GM23338 (cell line): ENCODE measurements at regions not wholly inside any gene's neighbourhood (a gene's known extent, or its start where the extent isn't known, plus 50 kb on each side); places are given as distances from the start of the nearest gene placed in this dataset.

Experiments used
- ATAC-seq: fragments of 200-7000 bp; cut with Tn5 transposase; 3 replicates; pipeline ENCODE4 v1.9.1; 2020
- DNase-seq: peaks from one replicate; pipeline ENCODE4 v3.0.0-alpha.2; 2015; ENCODE audit warnings: low spot score
- H2AFZ ChIP-seq: fragments of 200-600 bp; sonication (generic); 2 replicates; pipeline ENCODE4 v1.8.0; 2016; ENCODE audit warnings: antibody characterized with exemption, mild to moderate bottlenecking, moderate library complexity
- H3F3A ChIP-seq: fragments of 200-600 bp; sonication (generic); replicated peaks from 2 replicates; pipeline ENCODE4 v1.8.0; 2017; ENCODE audit warnings: antibody characterized with exemption, mixed run types, low read depth
- H3K27ac ChIP-seq: fragments of 200-600 bp; sonication (generic); 2 replicates; pipeline ENCODE4 v1.6.1; 2016; ENCODE audit warnings: low read depth
- H3K27me3 ChIP-seq: fragments of 200-600 bp; sonication (generic); 2 replicates; pipeline ENCODE4 v1.8.0; 2016; ENCODE audit warnings: mild to moderate bottlenecking, mixed run types, moderate library complexity; ENCODE audit not compliant: insufficient read depth
- H3K36me3 ChIP-seq: fragments of 200-600 bp; sonication (generic); 2 replicates; pipeline ENCODE4 v1.8.0; 2016; ENCODE audit warnings: mild to moderate bottlenecking; ENCODE audit not compliant: insufficient read depth
- H3K4me1 ChIP-seq: fragments of 200-600 bp; sonication (generic); 2 replicates; pipeline ENCODE4 v1.8.0; 2016; ENCODE audit warnings: mild to moderate bottlenecking, moderate library complexity; ENCODE audit not compliant: insufficient read depth
- H3K4me2 ChIP-seq: fragments of 200-600 bp; sonication (generic); 2 replicates; pipeline ENCODE4 v1.7.1; 2017; ENCODE audit warnings: mixed run types
- H3K4me3 ChIP-seq: fragments of 200-600 bp; sonication (generic); 2 replicates; pipeline ENCODE4 v1.6.1; 2016; ENCODE audit warnings: mixed run types
- H3K79me2 ChIP-seq: fragments of 200-600 bp; sonication (generic); replicated peaks from 2 replicates; pipeline ENCODE4 v1.8.0; 2017; ENCODE audit warnings: mild to moderate bottlenecking; ENCODE audit not compliant: insufficient read depth
- H3K9me2 ChIP-seq: fragments of 200-600 bp; sonication (generic); 2 replicates; pipeline ENCODE4 v1.8.0; 2017; ENCODE audit not compliant: insufficient read depth
- H4K20me1 ChIP-seq: fragments of 200-600 bp; sonication (generic); replicated peaks from 2 replicates; pipeline ENCODE4 v1.8.0; 2017; ENCODE audit warnings: mild to moderate bottlenecking; ENCODE audit not compliant: insufficient read depth
- H3K27ac Mint-ChIP-seq: 2 replicates; pipeline ENCODE4 v1.8.0; 2020; ENCODE audit warnings: inconsistent platforms, mild to moderate bottlenecking, moderate library complexity, mixed read lengths
- H3K27me3 Mint-ChIP-seq: 3 replicates; pipeline ENCODE4 v1.8.0; 2022; ENCODE audit warnings: low read depth, mild to moderate bottlenecking, moderate library complexity, mixed read lengths, inconsistent platforms; ENCODE audit not compliant: insufficient read depth, poor library complexity
- H3K36me3 Mint-ChIP-seq: 3 replicates; pipeline ENCODE4 v1.8.0; 2021; ENCODE audit warnings: low read depth, mild to moderate bottlenecking, inconsistent platforms, moderate library complexity, mixed read lengths
- H3K4me1 Mint-ChIP-seq: 3 replicates; pipeline ENCODE4 v1.8.0; 2020; ENCODE audit warnings: mild to moderate bottlenecking, inconsistent platforms, mixed read lengths
- H3K4me3 Mint-ChIP-seq: 3 replicates; pipeline ENCODE4 v1.8.0; 2021; ENCODE audit warnings: moderate library complexity, mild to moderate bottlenecking, inconsistent platforms, mixed read lengths
- H3K9me3 Mint-ChIP-seq: 3 replicates; pipeline ENCODE4 v1.8.0; 2020; ENCODE audit warnings: moderate library complexity, mild to moderate bottlenecking, inconsistent platforms, mixed read lengths
- CREB1 ChIP-seq: fragments of 250-450 bp; sonication (Bioruptor Pico); IDR thresholded peaks from 2 replicates; pipeline ENCODE4 v1.5.0; 2020; ENCODE audit warnings: low read depth, mild to moderate bottlenecking, moderate library complexity
- CTCF ChIP-seq, 2 experiments: fragments of 200-600 bp in 1 of 2; sonication (generic) in 1 of 2; conservative IDR thresholded peaks; 2 replicates each; pipeline versions ENCODE4 v1.5.1 to v1.6.1; 2016 to 2017; ENCODE audit warnings: antibody characterized with exemption in 2 of 2, low read depth in 2 of 2, mild to moderate bottlenecking in 2 of 2, moderate library complexity in 1 of 2
- EZH2 ChIP-seq: fragments of 200-600 bp; sonication (generic); IDR thresholded peaks from one replicate; pipeline ENCODE4 v1.8.0; 2017; ENCODE audit warnings: antibody characterized with exemption, mild to moderate bottlenecking, low read depth; ENCODE audit not compliant: unreplicated experiment
- EZH2phosphoT487 ChIP-seq: fragments of 200-600 bp; sonication (generic); IDR thresholded peaks from one replicate; pipeline ENCODE4 v1.8.1; 2018; ENCODE audit warnings: antibody characterized with exemption; ENCODE audit not compliant: unreplicated experiment
- JUNB ChIP-seq: IDR thresholded peaks from one replicate; pipeline ENCODE4 v1.6.1; 2016; ENCODE audit warnings: antibody characterized with exemption; ENCODE audit not compliant: unreplicated experiment
- NANOG ChIP-seq: IDR thresholded peaks from 2 replicates; pipeline ENCODE4 v1.6.1; 2016; ENCODE audit warnings: antibody characterized with exemption, borderline replicate concordance
- POLR2AphosphoS5 ChIP-seq: IDR thresholded peaks from 2 replicates; pipeline ENCODE4 v1.6.1; 2016; ENCODE audit warnings: antibody characterized with exemption, low read depth
- REST ChIP-seq: IDR thresholded peaks from one replicate; pipeline ENCODE4 v1.6.1; 2018; ENCODE audit warnings: antibody characterized with exemption; ENCODE audit not compliant: unreplicated experiment
- STAT1 ChIP-seq: IDR thresholded peaks from one replicate; pipeline ENCODE4 v1.6.1; 2016; ENCODE audit warnings: antibody characterized with exemption; ENCODE audit not compliant: unreplicated experiment
- ZNF114 ChIP-seq: fragments of 250-450 bp; sonication (Bioruptor Pico); IDR thresholded peaks from 2 replicates; pipeline ENCODE4 v1.5.0; 2020; ENCODE audit warnings: mild to moderate bottlenecking, moderate library complexity
- ZNF331 ChIP-seq: fragments of 250-450 bp; sonication (Bioruptor Pico); IDR thresholded peaks from 2 replicates; pipeline ENCODE4 v1.5.0; 2020; ENCODE audit warnings: low read depth, mild to moderate bottlenecking, moderate library complexity
- ZNF462 ChIP-seq: fragments of 250-450 bp; sonication (Bioruptor Pico); IDR thresholded peaks from 2 replicates; pipeline ENCODE4 v1.5.0; 2020; ENCODE audit warnings: mild to moderate bottlenecking, moderate library complexity
- TF ChIP-seq, protein P1 (sequence below): IDR thresholded peaks from 2 replicates; pipeline ENCODE4 v1.6.1; 2016; ENCODE audit warnings: antibody characterized with exemption

GRCh38 chr3:70635301-70635700 lies 322.9 kb upstream of the MDFIC2 start:
- H3K4me3 Mint-ChIP-seq = no peak overlapping the region
- peaks cover 16% of the 10 kb centered on the region for H3K4me1 Mint-ChIP-seq
- ATAC-seq (no peak), DNase-seq (no peak)
- Histone ChIP-seq H3K4me2 (no peak overlapping the region), H3K27ac (no peak overlapping the region), H3F3A (no peaks in the 10 kb centered on the region), H3K9me2 (peaks cover 4% of the 10 kb centered on the region; the same call in 1 of the 2 replicates), H3K4me3 (no peak overlapping the region), H3K36me3 (no peaks in the 10 kb centered on the region), H2AFZ (no peak overlapping the region), H3K4me1 (peaks cover 21% of the 10 kb centered on the region), H4K20me1 (no peaks in the 10 kb centered on the region), H3K27me3 (no peaks in the 10 kb centered on the region), H3K79me2 (no peaks in the 10 kb centered on the region)
- no peaks in the 10 kb centered on the region for H3K36me3 Mint-ChIP-seq
- H3K9me3 Mint-ChIP-seq = peaks cover 4% of the 10 kb centered on the region; the same call in 1 of the 3 replicates
- H3K27me3 Mint-ChIP-seq = no peaks in the 10 kb centered on the region
- no peak overlapping the region for H3K27ac Mint-ChIP-seq
- TF ChIP-seq NANOG (no peak), JUNB (no peak), EZH2 (no peak), EZH2phosphoT487 (no peak), ZNF331 (CRISPR knock-in tag) (no peak), ZNF114 (CRISPR knock-in tag) (no peak), REST (no peak), POLR2AphosphoS5 (no peak), CREB1 (CRISPR knock-in tag) (no peak), CTCF (conservative IDR thresholded peaks at IDR 0.05; ENCODE audit: low read depth in 2 of 2) (no peak), ZNF462 (CRISPR knock-in tag) (no peak), STAT1 (no peak)
- TF ChIP-seq, protein P1, sequence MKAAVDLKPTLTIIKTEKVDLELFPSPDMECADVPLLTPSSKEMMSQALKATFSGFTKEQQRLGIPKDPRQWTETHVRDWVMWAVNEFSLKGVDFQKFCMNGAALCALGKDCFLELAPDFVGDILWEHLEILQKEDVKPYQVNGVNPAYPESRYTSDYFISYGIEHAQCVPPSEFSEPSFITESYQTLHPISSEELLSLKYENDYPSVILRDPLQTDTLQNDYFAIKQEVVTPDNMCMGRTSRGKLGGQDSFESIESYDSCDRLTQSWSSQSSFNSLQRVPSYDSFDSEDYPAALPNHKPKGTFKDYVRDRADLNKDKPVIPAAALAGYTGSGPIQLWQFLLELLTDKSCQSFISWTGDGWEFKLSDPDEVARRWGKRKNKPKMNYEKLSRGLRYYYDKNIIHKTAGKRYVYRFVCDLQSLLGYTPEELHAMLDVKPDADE = no peak
